C4-2B (cell line): ENCODE measurements at regions not wholly inside any gene's neighbourhood (a gene's known extent, or its start where the extent isn't known, plus 50 kb on each side); places are given as distances from the start of the nearest gene placed in this dataset.

ENCODE experiments used
- H3K27ac ChIP-seq: fragments of 450-650 bp; 2 replicates; pipeline ENCODE4 v1.5.1; 2017
- ZFX ChIP-seq: fragments of 450-650 bp; IDR thresholded peaks from 2 replicates; pipeline ENCODE4 v1.6.1; 2017
- TF ChIP-seq, protein P1 (sequence below): fragments of 450-650 bp; conservative IDR thresholded peaks from 2 replicates; pipeline ENCODE4 v1.5.1; 2017; ENCODE audit warnings: mild to moderate bottlenecking

DNA sequence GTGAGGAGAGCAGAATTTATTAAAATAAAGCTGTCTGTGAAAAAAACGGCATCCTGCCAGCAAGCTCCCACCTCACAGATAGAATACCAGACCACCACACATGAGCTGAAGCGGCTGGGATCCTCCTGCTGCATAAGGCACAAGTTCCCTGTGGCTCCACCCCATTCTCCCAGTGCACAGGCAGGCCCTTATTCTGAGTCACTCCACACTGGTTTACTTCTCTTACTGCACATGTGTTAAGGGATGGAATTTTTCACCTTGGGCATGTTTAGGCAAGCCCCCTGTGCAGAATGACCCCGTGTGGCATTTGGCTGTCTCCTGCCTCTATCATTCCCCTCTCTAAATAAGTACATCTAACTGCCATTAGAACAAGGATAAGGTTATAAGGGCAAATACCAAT lies 115.0 kb upstream of the ELAVL2 start:
- no peak overlapping the region for H3K27ac ChIP-seq
- TF ChIP-seq, protein P1, sequence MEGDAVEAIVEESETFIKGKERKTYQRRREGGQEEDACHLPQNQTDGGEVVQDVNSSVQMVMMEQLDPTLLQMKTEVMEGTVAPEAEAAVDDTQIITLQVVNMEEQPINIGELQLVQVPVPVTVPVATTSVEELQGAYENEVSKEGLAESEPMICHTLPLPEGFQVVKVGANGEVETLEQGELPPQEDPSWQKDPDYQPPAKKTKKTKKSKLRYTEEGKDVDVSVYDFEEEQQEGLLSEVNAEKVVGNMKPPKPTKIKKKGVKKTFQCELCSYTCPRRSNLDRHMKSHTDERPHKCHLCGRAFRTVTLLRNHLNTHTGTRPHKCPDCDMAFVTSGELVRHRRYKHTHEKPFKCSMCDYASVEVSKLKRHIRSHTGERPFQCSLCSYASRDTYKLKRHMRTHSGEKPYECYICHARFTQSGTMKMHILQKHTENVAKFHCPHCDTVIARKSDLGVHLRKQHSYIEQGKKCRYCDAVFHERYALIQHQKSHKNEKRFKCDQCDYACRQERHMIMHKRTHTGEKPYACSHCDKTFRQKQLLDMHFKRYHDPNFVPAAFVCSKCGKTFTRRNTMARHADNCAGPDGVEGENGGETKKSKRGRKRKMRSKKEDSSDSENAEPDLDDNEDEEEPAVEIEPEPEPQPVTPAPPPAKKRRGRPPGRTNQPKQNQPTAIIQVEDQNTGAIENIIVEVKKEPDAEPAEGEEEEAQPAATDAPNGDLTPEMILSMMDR, result no peak

DNA sequence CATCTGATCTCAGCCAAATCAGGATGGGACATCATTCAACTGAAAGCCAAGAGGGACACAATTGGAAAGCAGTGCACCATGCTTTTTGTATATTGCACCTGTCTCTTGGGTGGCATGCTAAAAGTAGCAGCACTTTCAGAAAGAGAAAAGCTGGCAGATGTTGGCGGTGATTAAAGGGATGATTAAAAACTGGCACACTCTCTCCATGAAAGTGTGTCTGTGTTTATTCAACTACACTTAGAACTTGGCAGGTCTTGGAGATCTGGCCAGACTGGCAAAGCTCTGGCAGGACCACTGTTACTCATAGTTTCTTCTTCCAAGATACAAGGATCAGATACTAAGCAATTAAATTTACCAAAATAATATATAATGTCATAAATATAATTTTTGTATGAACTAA lies 112.9 kb upstream of the ELAVL2 start:
- no peak overlapping the region for H3K27ac ChIP-seq
- TF ChIP-seq, protein P1, result no peak
- TF ChIP-seq ZFX, result no peak

DNA sequence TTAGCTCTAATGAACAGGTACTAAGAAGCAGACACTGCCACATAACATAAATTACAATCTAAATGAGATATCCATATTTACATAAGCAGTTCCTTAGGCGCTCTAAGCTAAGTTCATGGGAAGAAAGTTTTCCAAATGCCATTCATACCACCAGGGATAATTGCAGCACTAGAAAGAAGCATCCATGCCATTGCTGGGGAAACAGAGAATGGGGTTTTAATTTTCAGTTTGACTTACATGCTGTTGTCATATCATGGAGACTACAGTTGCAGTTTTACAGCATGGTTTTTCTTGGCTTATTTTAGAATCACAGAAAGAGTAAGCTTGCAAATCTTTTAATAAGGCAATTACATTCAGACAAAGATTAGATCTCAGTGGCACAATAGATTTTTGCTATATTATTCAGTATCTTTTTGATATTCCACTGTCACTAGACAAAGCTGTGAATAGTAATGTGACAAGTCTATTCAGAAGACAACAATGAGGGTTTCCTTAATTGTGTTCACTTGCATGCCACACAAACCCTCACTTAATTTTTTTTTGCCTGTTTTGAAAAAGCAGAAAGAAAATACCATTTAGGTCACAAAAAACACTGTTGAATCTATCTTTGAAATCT lies 108.4 kb upstream of the ELAVL2 start:
- H3K27ac ChIP-seq, result no peak overlapping the region
- TF ChIP-seq ZFX, result no peak
- TF ChIP-seq, protein P1, result no peak

DNA sequence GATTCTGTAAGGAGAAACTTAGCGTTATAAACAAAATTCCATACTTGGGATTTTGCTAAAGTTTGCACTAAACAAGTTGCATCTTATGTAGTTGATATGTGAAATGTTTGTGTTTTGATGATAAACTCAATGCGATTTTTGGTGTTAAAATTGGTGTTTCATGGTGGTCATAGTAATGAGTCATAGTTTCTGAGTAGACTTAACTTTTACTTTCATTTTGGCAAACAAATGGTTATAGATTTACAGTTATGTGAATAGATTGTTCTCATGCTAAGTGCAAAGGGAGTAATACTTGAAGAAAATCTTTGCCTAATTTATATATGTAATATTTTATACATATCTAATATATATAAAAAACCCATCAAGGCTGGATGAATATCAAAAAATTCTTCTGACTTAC lies 107.3 kb upstream of the ELAVL2 start:
- no peak overlapping the region for H3K27ac ChIP-seq
- TF ChIP-seq, protein P1, result no peak
- TF ChIP-seq ZFX, result no peak

DNA sequence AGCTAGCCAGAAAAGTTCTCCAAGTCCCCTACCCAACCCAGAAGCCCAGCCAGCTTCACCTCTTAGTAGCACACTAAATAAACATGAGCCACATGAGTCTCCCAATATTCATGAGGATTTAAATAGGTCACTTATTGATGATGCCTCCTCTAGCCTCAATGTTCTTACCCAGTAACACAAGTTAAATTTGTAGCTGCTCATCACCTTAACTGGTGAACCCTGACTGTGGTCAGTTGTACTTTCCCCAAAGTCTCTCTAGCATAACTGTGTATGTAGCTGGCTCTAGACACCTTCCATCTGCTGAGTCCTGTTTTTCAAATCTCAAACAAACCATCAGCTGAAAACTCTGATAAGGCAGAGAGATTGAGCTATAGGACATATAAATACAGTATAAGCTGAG lies 100.3 kb upstream of the ELAVL2 start:
- no peak overlapping the region for H3K27ac ChIP-seq
- TF ChIP-seq ZFX, result no peak
- TF ChIP-seq, protein P1, result no peak

DNA sequence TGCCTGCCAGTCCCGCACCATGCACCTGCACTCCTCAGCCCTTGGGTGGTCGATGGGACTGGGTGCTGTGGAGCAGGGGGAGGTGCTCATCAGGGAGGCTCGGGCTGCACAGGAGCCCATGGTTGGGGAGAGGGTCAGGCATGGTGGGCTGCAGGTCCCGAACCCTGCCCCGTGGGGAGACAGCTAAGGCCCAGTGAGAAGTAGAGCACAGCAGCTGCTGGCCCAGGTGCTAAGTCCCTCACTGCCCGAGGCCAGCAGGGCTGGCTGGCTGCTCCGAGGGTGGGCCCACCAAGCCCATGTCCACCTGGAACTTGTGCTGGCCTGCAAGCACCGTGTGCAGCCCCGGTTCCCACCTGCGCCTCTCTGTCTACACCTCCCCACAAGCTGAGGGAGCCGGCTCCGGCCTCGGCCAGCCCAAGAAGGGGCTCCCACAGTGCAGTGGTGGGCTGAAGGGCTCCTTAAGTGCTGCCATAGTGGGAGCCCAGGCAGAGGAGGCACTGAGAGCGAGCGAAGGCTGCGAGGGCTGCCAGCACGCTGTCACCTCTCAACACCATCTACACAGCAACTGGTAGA lies 88.5 kb upstream of the ELAVL2 start:
- TF ChIP-seq, protein P1, result no peak
- TF ChIP-seq ZFX, result no peak
- H3K27ac ChIP-seq, result no peak overlapping the region

DNA sequence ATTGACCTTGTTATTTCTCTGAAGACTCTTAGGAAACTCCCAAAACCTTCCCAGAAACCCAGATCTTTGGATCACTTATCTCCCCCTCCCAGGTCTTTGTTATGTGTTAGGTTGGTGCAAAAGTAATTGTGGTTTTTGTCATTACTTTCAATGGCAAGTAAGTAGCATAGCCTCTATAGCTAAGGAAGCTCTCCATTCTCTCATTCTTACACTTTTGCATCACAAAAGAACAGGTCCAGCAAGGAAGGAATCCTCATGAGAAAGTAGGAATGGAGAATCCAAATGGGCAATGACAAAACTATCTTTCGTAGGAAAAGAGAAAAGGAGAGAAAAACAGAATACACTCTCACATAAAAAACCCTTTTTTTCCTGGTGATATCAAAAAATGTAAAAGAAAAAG lies 81.3 kb upstream of the ELAVL2 start:
- no peak for TF ChIP-seq ZFX
- TF ChIP-seq, protein P1, result no peak
- H3K27ac ChIP-seq, result no peak overlapping the region
